T-helper 1 cell (primary cell): ENCODE measurements at regions not wholly inside any gene's neighbourhood (a gene's known extent, or its start where the extent isn't known, plus 50 kb on each side); places are given as distances from the start of the nearest gene placed in this dataset.
"Not testable (repeated sequence)": the region's sequence is repeated elsewhere in the genome, so short reads cannot be mapped to it uniquely, and the experiment has no call there.

Experiments used
- DNase-seq, 5 donors: peaks; one replicate each; pipeline ENCODE4 v3.0.0-alpha.2; 2012 to 2020

GRCh38 chr2:117553448-117553847 lies 261.0 kb upstream of the DDX18 start:
- no peak for DNase-seq

GRCh38 chr2:117555965-117556364 lies 258.5 kb upstream of the DDX18 start:
- no peak for DNase-seq

- no peak for DNase-seq
Observed at GRCh38 chr2:117557626-117558025, 256.9 kb upstream of the DDX18 start.

- DNase-seq = no peak
Observed at GRCh38 chr2:117562654-117563053, 251.8 kb upstream of the DDX18 start.

GRCh38 chr2:117571590-117572349 lies 242.7 kb upstream of the DDX18 start:
- DNase-seq = no peak

- no peak for DNase-seq
Observed at GRCh38 chr2:117587310-117587709, 227.2 kb upstream of the DDX18 start.

GRCh38 chr2:117603060-117603459 lies 211.4 kb upstream of the DDX18 start:
- no peak for DNase-seq

GRCh38 chr2:117603567-117603966 lies 210.9 kb upstream of the DDX18 start:
- no peak for DNase-seq

- DNase-seq = no peak
Observed at GRCh38 chr2:117607202-117607601, 207.3 kb upstream of the DDX18 start.

- DNase-seq = no peak
Observed at GRCh38 chr2:117613101-117613500, 201.4 kb upstream of the DDX18 start.

- DNase-seq = no peak
Observed at GRCh38 chr2:117614296-117614695, 200.2 kb upstream of the DDX18 start.

GRCh38 chr2:117614823-117615534 lies 199.5 kb upstream of the DDX18 start:
- DNase-seq = no peak

GRCh38 chr2:117618607-117619006 lies 195.9 kb upstream of the DDX18 start:
- DNase-seq = no peak

GRCh38 chr2:117621326-117621725 lies 193.2 kb upstream of the DDX18 start:
- DNase-seq = no peak

- DNase-seq = not testable (repeated sequence)
Observed at GRCh38 chr2:117623175-117623574, 191.3 kb upstream of the DDX18 start.

GRCh38 chr2:117631152-117631945 lies 183.1 kb upstream of the DDX18 start:
- no peak for DNase-seq

GRCh38 chr2:117635481-117635880 lies 179.0 kb upstream of the DDX18 start:
- DNase-seq = no peak

- no peak for DNase-seq
Observed at GRCh38 chr2:117639401-117639800, 175.1 kb upstream of the DDX18 start.

GRCh38 chr2:117644403-117644802 lies 170.1 kb upstream of the DDX18 start:
- DNase-seq = no peak

GRCh38 chr2:117645458-117645857 lies 169.0 kb upstream of the DDX18 start:
- no peak for DNase-seq

- no peak for DNase-seq
Observed at GRCh38 chr2:117646099-117646498, 168.4 kb upstream of the DDX18 start.

GRCh38 chr2:117646872-117647271 lies 167.6 kb upstream of the DDX18 start:
- no peak for DNase-seq

GRCh38 chr2:117656546-117656945 lies 157.9 kb upstream of the DDX18 start:
- no peak for DNase-seq

- DNase-seq = no peak
Observed at GRCh38 chr2:117661619-117662018, 152.9 kb upstream of the DDX18 start.
